ENCODE measurements at regions not wholly inside any gene's neighbourhood (a gene's known extent, or its start where the extent isn't known, plus 50 kb on each side); places are given as distances from the start of the nearest gene placed in this dataset.
"Not testable (repeated sequence)": the region's sequence is repeated elsewhere in the genome, so short reads cannot be mapped to it uniquely, and the experiment has no call there.

- H3K4me3 ChIP-seq = no peak overlapping the region
- TF ChIP-seq POLR2A (IDR thresholded peaks at IDR 0.05) (no peak), CTCF (IDR thresholded peaks at IDR 0.05) (no peak), EP300 (IDR thresholded peaks at IDR 0.05) (no peak)
- no peaks in the 10 kb centered on the region for H3K27me3 ChIP-seq
- no peaks in the 10 kb centered on the region for H3K36me3 ChIP-seq
- no peaks in the 10 kb centered on the region for H3K9me3 ChIP-seq
- no peaks in the 10 kb centered on the region for H3K4me1 ChIP-seq
- DNase-seq (ENCODE audit: low spot score in 2 of 2) = no peak
- WGBS, 2 donors = 72 to 76% methylated on average over 7 of the region's 7 CpGs
- no peak overlapping the region for H3K27ac ChIP-seq
Measured at GRCh38 chr9:22970434-22970975, 523.9 kb downstream of the DMRTA1 start.

GRCh38 chr9:22975951-22976350 is 529.3 kb downstream of the DMRTA1 start:
- Histone ChIP-seq H3K9me3 (no peaks in the 10 kb centered on the region), H3K36me3 (no peaks in the 10 kb centered on the region), H3K27ac (no peak overlapping the region), H3K27me3 (no peaks in the 10 kb centered on the region), H3K4me3 (no peak overlapping the region), H3K4me1 (no peaks in the 10 kb centered on the region)
- no peak for DNase-seq (ENCODE audit: low spot score in 2 of 2)
- TF ChIP-seq CTCF (IDR thresholded peaks at IDR 0.05) (no peak), POLR2A (IDR thresholded peaks at IDR 0.05) (no peak), EP300 (IDR thresholded peaks at IDR 0.05) (no peak)
- 90 to 92% methylated on average over 3 of the region's 3 CpGs for WGBS, 2 donors

- H3K4me1 ChIP-seq = no peaks in the 10 kb centered on the region
- WGBS, 2 donors = 72 to 80% methylated on average over 1 of the region's 1 CpG
- H3K4me3 ChIP-seq = no peak overlapping the region
- no peak for DNase-seq (ENCODE audit: low spot score in 2 of 2)
- TF ChIP-seq EP300 (IDR thresholded peaks at IDR 0.05) (no peak), POLR2A (IDR thresholded peaks at IDR 0.05) (no peak), CTCF (IDR thresholded peaks at IDR 0.05) (no peak)
- no peak overlapping the region for H3K27ac ChIP-seq
- H3K9me3 ChIP-seq = no peaks in the 10 kb centered on the region
- no peaks in the 10 kb centered on the region for H3K27me3 ChIP-seq
- no peaks in the 10 kb centered on the region for H3K36me3 ChIP-seq
Measured at GRCh38 chr9:22976454-22976853, 529.8 kb downstream of the DMRTA1 start.

GRCh38 chr9:22980429-22980828 is 533.8 kb downstream of the DMRTA1 start:
- not testable (repeated sequence) for H3K27ac ChIP-seq; DNase-seq (ENCODE audit: low spot score in 2 of 2); H3K27me3 ChIP-seq; H3K36me3 ChIP-seq; H3K9me3 ChIP-seq; H3K4me3 ChIP-seq; H3K4me1 ChIP-seq
- 92 to 96% methylated on average over 13 of the region's 13 CpGs for WGBS, 2 donors

GRCh38 chr9:22986556-22986955 is 539.9 kb downstream of the DMRTA1 start:
- DNase-seq (ENCODE audit: low spot score in 2 of 2) = no peak
- TF ChIP-seq EP300 (IDR thresholded peaks at IDR 0.05) (no peak), POLR2A (IDR thresholded peaks at IDR 0.05) (no peak), CTCF (IDR thresholded peaks at IDR 0.05) (no peak)
- H3K9me3 ChIP-seq = no peaks in the 10 kb centered on the region
- H3K36me3 ChIP-seq = no peaks in the 10 kb centered on the region
- H3K27ac ChIP-seq = no peak overlapping the region
- no peaks in the 10 kb centered on the region for H3K4me1 ChIP-seq
- H3K27me3 ChIP-seq = no peaks in the 10 kb centered on the region
- H3K4me3 ChIP-seq = no peak overlapping the region
- 82 to 85% methylated on average over 3 of the region's 3 CpGs for WGBS, 2 donors

GRCh38 chr9:22990349-22990748 is 543.7 kb downstream of the DMRTA1 start:
- Histone ChIP-seq H3K4me1 (no peaks in the 10 kb centered on the region), H3K27ac (no peak overlapping the region), H3K4me3 (no peak overlapping the region), H3K36me3 (no peaks in the 10 kb centered on the region), H3K9me3 (no peaks in the 10 kb centered on the region), H3K27me3 (no peaks in the 10 kb centered on the region)
- TF ChIP-seq POLR2A (IDR thresholded peaks at IDR 0.05) (no peak), CTCF (IDR thresholded peaks at IDR 0.05) (no peak), EP300 (IDR thresholded peaks at IDR 0.05) (no peak)
- no peak for DNase-seq (ENCODE audit: low spot score in 2 of 2)
- WGBS, 2 donors = 81 to 83% methylated on average over 4 of the region's 4 CpGs

All from tibial nerve (tissue), 4 donors.